PC-9 (cell line): ENCODE measurements at regions not wholly inside any gene's neighbourhood (a gene's known extent, or its start where the extent isn't known, plus 50 kb on each side); places are given as distances from the start of the nearest gene placed in this dataset.

Source experiments
- BruUV-seq: library from RNA; stranded (reverse); fragments of 400-500 nt; replicated peaks from 2 replicates; lab custom pipeline; 2021; lab: Mats Ljungman, UMichigan
- CTCF ChIA-PET: fragments of 300-600 bp; sonication (Branson Sonifier 250); formaldehyde crosslinking; loops from one replicate; lab custom pipeline; 2022; ENCODE audit warnings: antibody characterized with exemption; lab: Charles Lee
- POLR2A ChIA-PET: fragments of 300-600 bp; sonication (Branson Sonifier 250); formaldehyde crosslinking; loops from one replicate; lab custom pipeline; 2022; ENCODE audit warnings: antibody characterized with exemption; ENCODE audit not compliant: unreplicated experiment; lab: Charles Lee
- DNase-seq, 2 experiments: peaks; one replicate each; pipeline versions ENCODE4 v3.0.0 to v3.0.0-alpha.2; 2015 to 2022; ENCODE audit warnings: mixed read lengths in 1 of 2
- H2AFZ ChIP-seq: fragments of 200-600 bp; sonication (generic); 2 replicates; pipeline ENCODE4 v1.8.1; 2017; ENCODE audit warnings: antibody characterized with exemption
- H3F3A ChIP-seq: fragments of 200-600 bp; sonication (generic); 2 replicates; pipeline ENCODE4 v1.8.1; 2017; ENCODE audit warnings: antibody characterized with exemption, mild to moderate bottlenecking, low read depth; ENCODE audit not compliant: insufficient read depth
- H3K27ac ChIP-seq: fragments of 200-600 bp; sonication (generic); 2 replicates; pipeline ENCODE4 v1.6.1; 2016; ENCODE audit warnings: mixed run types
- H3K27me3 ChIP-seq: fragments of 200-600 bp; sonication (generic); 2 replicates; pipeline ENCODE4 v1.6.1; 2016; ENCODE audit warnings: low read depth, mixed run types; ENCODE audit not compliant: insufficient read depth
- H3K36me3 ChIP-seq: fragments of 200-600 bp; sonication (generic); 2 replicates; pipeline ENCODE4 v1.6.1; 2016; ENCODE audit warnings: low read depth, mixed run types
- H3K4me1 ChIP-seq: fragments of 200-600 bp; sonication (generic); replicated peaks from 2 replicates; pipeline ENCODE4 v1.6.1; 2016; ENCODE audit warnings: mixed run types; ENCODE audit not compliant: insufficient read depth
- H3K4me2 ChIP-seq: fragments of 200-600 bp; sonication (generic); 2 replicates; pipeline ENCODE4 v1.6.1; 2017; ENCODE audit warnings: mixed run types
- H3K4me3 ChIP-seq: fragments of 200-600 bp; sonication (generic); 2 replicates; pipeline ENCODE4 v1.6.1; 2016; ENCODE audit warnings: mixed run types
- H3K79me2 ChIP-seq: fragments of 200-600 bp; sonication (generic); 2 replicates; pipeline ENCODE4 v1.6.1; 2017; ENCODE audit warnings: low read depth, mixed run types
- H3K9me2 ChIP-seq: fragments of 200-600 bp; sonication (generic); 2 replicates; pipeline ENCODE4 v1.8.1; 2017; ENCODE audit warnings: mild to moderate bottlenecking; ENCODE audit not compliant: insufficient read depth
- H3K9me3 ChIP-seq: fragments of 200-600 bp; sonication (generic); 2 replicates; pipeline ENCODE4 v1.8.1; 2016; ENCODE audit warnings: low read depth; ENCODE audit not compliant: insufficient read depth
- H4K20me1 ChIP-seq: fragments of 200-600 bp; sonication (generic); 2 replicates; pipeline ENCODE4 v1.8.1; 2017; ENCODE audit not compliant: insufficient read depth
- CTCF ChIP-seq: fragments of 200-600 bp; sonication (generic); conservative IDR thresholded peaks from 2 replicates; pipeline ENCODE4 v1.6.1; 2017; ENCODE audit warnings: mixed run types, antibody characterized with exemption, mild to moderate bottlenecking, moderate library complexity
- EZH2 ChIP-seq: fragments of 200-600 bp; sonication (generic); IDR thresholded peaks from 2 replicates; pipeline ENCODE4 v1.8.0; 2017; ENCODE audit warnings: antibody characterized with exemption, low read depth
- intact Hi-C: fragments of 100-400 bp; cut with micrococcal nuclease; formaldehyde crosslinking; loops from one replicate; pipeline ENCODE4 v1.10.0; 2022; ENCODE audit not compliant: unreplicated experiment

- H3K27me3 ChIP-seq, result no peaks in the 10 kb centered on the region
- no peak for TF ChIP-seq CTCF
- no peak for TF ChIP-seq EZH2
- H3K36me3 ChIP-seq, result no peaks in the 10 kb centered on the region
- H3F3A ChIP-seq, result no peaks in the 10 kb centered on the region
- no peak overlapping the region for H3K4me2 ChIP-seq
- ChIA-PET POLR2A (no interaction called here), CTCF (no interaction called here)
- H3K4me1 ChIP-seq, result no peaks in the 10 kb centered on the region
- H3K79me2 ChIP-seq, result no peaks in the 10 kb centered on the region
- intact Hi-C loops, result no loop called here
- no peaks in the 10 kb centered on the region for H3K9me2 ChIP-seq
- no peak overlapping the region for H3K27ac ChIP-seq
- DNase-seq, result no peak
- H3K4me3 ChIP-seq, result no peak overlapping the region
- no TSS peak for BruUV-seq
- H3K9me3 ChIP-seq, result no peaks in the 10 kb centered on the region
- H2AFZ ChIP-seq, result no peak overlapping the region
- no peaks in the 10 kb centered on the region for H4K20me1 ChIP-seq
Observed at GRCh38 chr18:56545464-56545863, 92.9 kb downstream of the TXNL1 start.

- H3K4me2 ChIP-seq, result no peak overlapping the region
- no peaks in the 10 kb centered on the region for H3F3A ChIP-seq
- intact Hi-C loops, result no loop called here
- no peak overlapping the region for H2AFZ ChIP-seq
- no peaks in the 10 kb centered on the region for H3K4me1 ChIP-seq
- no peaks in the 10 kb centered on the region for H3K27me3 ChIP-seq
- H3K27ac ChIP-seq, result no peak overlapping the region
- no peak overlapping the region for H3K4me3 ChIP-seq
- H3K36me3 ChIP-seq, result no peaks in the 10 kb centered on the region
- TF ChIP-seq CTCF (no peak), EZH2 (no peak)
- no peaks in the 10 kb centered on the region for H3K9me2 ChIP-seq
- no peak for DNase-seq
- POLR2A ChIA-PET, result no interaction called here
- H4K20me1 ChIP-seq, result no peaks in the 10 kb centered on the region
- H3K9me3 ChIP-seq, result no peaks in the 10 kb centered on the region
- H3K79me2 ChIP-seq, result no peaks in the 10 kb centered on the region
- CTCF ChIA-PET, result no interaction called here
- BruUV-seq, result no TSS peak
Observed at GRCh38 chr18:56542476-56542875, 95.9 kb downstream of the TXNL1 start.

- POLR2A ChIA-PET, result no interaction called here
- TF ChIP-seq EZH2 (no peak), CTCF (no peak)
- CTCF ChIA-PET, result no interaction called here
Observed at GRCh38 chr18:56541793-56542192, 96.6 kb downstream of the TXNL1 start.

More at GRCh38 chr18:56541793-56542192, 96.6 kb downstream of the TXNL1 start:
- Histone ChIP-seq H3K4me2 (no peak overlapping the region), H2AFZ (no peak overlapping the region), H3K4me3 (no peak overlapping the region), H3K4me1 (no peaks in the 10 kb centered on the region), H3F3A (no peaks in the 10 kb centered on the region), H3K27me3 (no peaks in the 10 kb centered on the region), H3K36me3 (no peaks in the 10 kb centered on the region), H4K20me1 (no peaks in the 10 kb centered on the region), H3K79me2 (no peaks in the 10 kb centered on the region), H3K9me2 (no peaks in the 10 kb centered on the region), H3K27ac (no peak overlapping the region), H3K9me3 (no peaks in the 10 kb centered on the region)
- intact Hi-C loops, result no loop called here
- BruUV-seq, result no TSS peak
- DNase-seq, result no peak
